ENCODE measurements at regions not wholly inside any gene's neighbourhood (a gene's known extent, or its start where the extent isn't known, plus 50 kb on each side); places are given as distances from the start of the nearest gene placed in this dataset.

- no peak for DNase-seq
Observed at GRCh38 chr6:21893793-21894192, 300.2 kb downstream of the SOX4 start.

- no peak for DNase-seq
Observed at GRCh38 chr6:21895555-21895954, 302.0 kb downstream of the SOX4 start.

GRCh38 chr6:21898107-21898796, 304.7 kb downstream of the SOX4 start:
- no peak for DNase-seq

GRCh38 chr6:21899708-21900107, 306.2 kb downstream of the SOX4 start:
- peak in 1 of 2 donors; percentile 14 for DNase-seq

- peak in 1 of 2 donors; percentile 12 for DNase-seq
Observed at GRCh38 chr6:21900730-21901129, 307.2 kb downstream of the SOX4 start.

- no peak for DNase-seq
Observed at GRCh38 chr6:21902628-21903169, 309.1 kb downstream of the SOX4 start.

- DNase-seq: no peak
Observed at GRCh38 chr6:21905531-21905930, 312.0 kb downstream of the SOX4 start.

GRCh38 chr6:21906826-21907225, 313.3 kb downstream of the SOX4 start:
- DNase-seq: no peak

- no peak for DNase-seq
Observed at GRCh38 chr6:21907291-21907690, 313.7 kb downstream of the SOX4 start.

GRCh38 chr6:21908161-21908848, 314.8 kb downstream of the SOX4 start:
- no peak for DNase-seq

- DNase-seq: no peak
Observed at GRCh38 chr6:21909321-21909720, 315.8 kb downstream of the SOX4 start.

GRCh38 chr6:21911208-21911607, 317.7 kb downstream of the SOX4 start:
- DNase-seq: no peak

- no peak for DNase-seq
Observed at GRCh38 chr6:21912151-21912832, 318.7 kb downstream of the SOX4 start.

- DNase-seq: peak; percentile 57 to 72
Observed at GRCh38 chr6:21914121-21914973, 320.8 kb downstream of the SOX4 start.

- DNase-seq: no peak
Observed at GRCh38 chr6:21915707-21916260, 322.2 kb downstream of the SOX4 start.

GRCh38 chr6:21918041-21918440, 324.5 kb downstream of the SOX4 start:
- DNase-seq: no peak

- DNase-seq: no peak
Observed at GRCh38 chr6:21918666-21919065, 325.1 kb downstream of the SOX4 start.

- no peak for DNase-seq
Observed at GRCh38 chr6:21922086-21922485, 328.5 kb downstream of the SOX4 start.

GRCh38 chr6:21924002-21924401, 330.5 kb downstream of the SOX4 start:
- no peak for DNase-seq

GRCh38 chr6:21928827-21929226, 335.3 kb downstream of the SOX4 start:
- no peak for DNase-seq

GRCh38 chr6:21931641-21932335, 338.2 kb downstream of the SOX4 start:
- DNase-seq: no peak

GRCh38 chr6:21933351-21933750, 339.8 kb downstream of the SOX4 start:
- no peak for DNase-seq

Data from inflammatory macrophage treated with lipopolysaccharide for 1 hour (primary cell).